Transverse colon (tissue), 4 donors: ENCODE measurements at regions not wholly inside any gene's neighbourhood (a gene's known extent, or its start where the extent isn't known, plus 50 kb on each side); places are given as distances from the start of the nearest gene placed in this dataset.

Source experiments
- DNase-seq: peaks from one replicate; pipeline ENCODE4 v3.0.0-alpha.2; 2019
- H3K27ac ChIP-seq, 4 donors: fragments of 200-600 bp; sonication (generic); 2 replicates each; pipeline ENCODE4 v1.5.1; 2016 to 2018; ENCODE audit warnings: inconsistent platforms in 4 of 4
- H3K27me3 ChIP-seq: fragments of 200-600 bp; sonication (generic); 2 replicates; pipeline ENCODE4 v1.5.1; 2017; ENCODE audit warnings: inconsistent platforms
- H3K36me3 ChIP-seq, 4 donors: fragments of 200-600 bp; sonication (generic); 2 replicates each; pipeline ENCODE4 v1.5.1; 2017 to 2019; ENCODE audit warnings: inconsistent platforms in 4 of 4
- H3K4me1 ChIP-seq, 4 donors: fragments of 200-600 bp; sonication (generic); 2 replicates each; pipeline ENCODE4 v1.5.1; 2017 to 2020; ENCODE audit warnings: inconsistent platforms in 4 of 4
- H3K4me3 ChIP-seq, 4 donors: fragments of 200-600 bp; sonication (generic); 1 replicate in 1 of 4; 2 replicates in 3 of 4; pipeline versions ENCODE4 v1.5.1 to v1.6.1; 2017 to 2019; ENCODE audit warnings: inconsistent platforms in 4 of 4
- H3K9me3 ChIP-seq, 2 donors: fragments of 200-600 bp; sonication (generic); 2 replicates each; pipeline ENCODE4 v1.5.1; 2017 to 2019; ENCODE audit warnings: inconsistent platforms in 2 of 2
- CTCF ChIP-seq, 5 experiments: fragments of 200-600 bp in 3 of 5; fragments of 450-650 bp in 2 of 5; sonication (generic) in 3 of 5; IDR thresholded peaks; 1 replicate in 2 of 5; 2 replicates in 3 of 5; pipeline ENCODE4 v1.5.1; 2016 to 2017; ENCODE audit warnings: antibody characterized with exemption in 5 of 5, inconsistent platforms in 3 of 5, mild to moderate bottlenecking in 2 of 5, moderate library complexity in 1 of 5
- EP300 ChIP-seq: sonication (generic); formaldehyde crosslinking; IDR thresholded peaks from one replicate; pipeline ENCODE4 v1.6.1; 2017; ENCODE audit warnings: antibody characterized with exemption, low read depth
- POLR2A ChIP-seq: fragments of 450-650 bp; IDR thresholded peaks from one replicate; pipeline ENCODE4 v1.6.1; 2016; ENCODE audit warnings: antibody characterized with exemption, mild to moderate bottlenecking, moderate library complexity
- POLR2AphosphoS5 ChIP-seq, 3 donors: sonication (generic); formaldehyde crosslinking; IDR thresholded peaks; one replicate each; pipeline ENCODE4 v1.6.1; 2016; ENCODE audit warnings: antibody characterized with exemption in 3 of 3
- WGBS, 2 donors: methylation state at CpG; one replicate each; pipeline ENCODE4 v1.1.5; 2018; ENCODE audit warnings: low coverage in 1 of 2; 5-methylcytosine and 5-hydroxymethylcytosine counted together
- in situ Hi-C, 4 donors: fragments of 200-750 bp; cut with MboI; loops; one replicate each; pipeline versions ENCODE4 v1.15.0 to v1.15.1; 2017; ENCODE audit warnings: low sequenced_read_pairs in 3 of 4, low pct_ligation_motif_present in 1 of 4, low pct_unique_long_range_greater_than_20kb in 1 of 4
- intact Hi-C: fragments of 100-400 bp; cut with DNase I; formaldehyde crosslinking; loops from one replicate; pipeline ENCODE4 v1.15.1; 2023; ENCODE audit warnings: low total_unique reads

- Histone ChIP-seq H3K27me3 (no peaks in the 10 kb centered on the region), H3K9me3 (no peaks in the 10 kb centered on the region), H3K36me3 (no peaks in the 10 kb centered on the region), H3K4me3 (no peak overlapping the region), H3K4me1 (no peaks in the 10 kb centered on the region), H3K27ac (no peak overlapping the region)
- no peak for TF ChIP-seq CTCF (IDR thresholded peaks at IDR 0.05)
- TF ChIP-seq EP300, result no peak
- TF ChIP-seq POLR2A, result no peak
- no peak for TF ChIP-seq POLR2AphosphoS5 (IDR thresholded peaks at IDR 0.05)
- no peak for DNase-seq
- WGBS, 2 donors, result 73 to 80% methylated on average over 1 of the region's 1 CpG
- intact Hi-C loops, result no loop called here
- in situ Hi-C loops, result no loop called here
Measured at GRCh38 chr13:64551755-64552154, 2678.4 kb downstream of the PCDH9 start.

- Histone ChIP-seq H3K9me3 (no peaks in the 10 kb centered on the region), H3K27me3 (no peaks in the 10 kb centered on the region), H3K36me3 (no peaks in the 10 kb centered on the region), H3K4me1 (no peaks in the 10 kb centered on the region), H3K27ac (no peak overlapping the region), H3K4me3 (no peak overlapping the region)
- no peak for DNase-seq
- 89 to 91% methylated on average over 1 of the region's 1 CpG for WGBS, 2 donors
- intact Hi-C loops, result no loop called here
- in situ Hi-C loops, result no loop called here
- no peak for TF ChIP-seq POLR2AphosphoS5 (IDR thresholded peaks at IDR 0.05)
Measured at GRCh38 chr13:64546371-64546770, 2683.8 kb downstream of the PCDH9 start.

- in situ Hi-C loops (no loop called here), intact Hi-C loops (no loop called here)
- no peak for DNase-seq
- Histone ChIP-seq H3K27ac (no peak overlapping the region), H3K9me3 (no peaks in the 10 kb centered on the region), H3K4me3 (no peak overlapping the region), H3K36me3 (no peaks in the 10 kb centered on the region), H3K4me1 (no peaks in the 10 kb centered on the region), H3K27me3 (no peaks in the 10 kb centered on the region)
- TF ChIP-seq POLR2AphosphoS5 (IDR thresholded peaks at IDR 0.05) (no peak), EP300 (no peak), CTCF (IDR thresholded peaks at IDR 0.05) (no peak), POLR2A (no peak)
- WGBS, 2 donors, result 68 to 90% methylated on average over 1 to 2 of the region's 2 CpGs
Measured at GRCh38 chr13:64540976-64541375, 2689.2 kb downstream of the PCDH9 start.

DNA sequence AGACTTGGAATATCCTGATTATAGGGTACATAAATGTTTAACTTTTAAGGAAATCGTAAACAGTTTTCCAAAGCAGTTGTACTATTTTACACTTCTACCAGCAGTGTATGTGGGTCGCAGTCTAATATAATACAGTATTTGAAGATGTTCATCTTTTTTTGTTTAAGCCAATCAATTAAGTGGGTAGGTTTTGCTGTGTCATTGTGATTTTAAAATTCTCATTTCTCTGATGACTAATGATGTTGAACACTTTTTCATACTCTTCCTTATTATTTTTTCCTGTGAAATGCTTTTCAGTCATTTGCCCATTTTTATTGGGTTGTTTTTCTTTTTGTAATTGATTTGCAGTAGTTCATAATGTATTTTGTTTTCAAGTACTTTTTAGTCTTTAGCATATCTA is 2689.7 kb downstream of the PCDH9 start:
- Histone ChIP-seq H3K9me3 (no peaks in the 10 kb centered on the region), H3K27me3 (no peaks in the 10 kb centered on the region)
- WGBS, 2 donors, result 66 to 85% methylated on average over 2 of the region's 2 CpGs

More for the DNA sequence above, 2689.7 kb downstream of the PCDH9 start:
- H3K4me1 ChIP-seq, result no peaks in the 10 kb centered on the region
- intact Hi-C loops, result no loop called here
- in situ Hi-C loops, result no loop called here
- H3K27ac ChIP-seq, result no peak overlapping the region
- TF ChIP-seq POLR2AphosphoS5 (IDR thresholded peaks at IDR 0.05) (no peak), EP300 (no peak), CTCF (IDR thresholded peaks at IDR 0.05) (no peak), POLR2A (no peak)
- no peak overlapping the region for H3K4me3 ChIP-seq
- no peaks in the 10 kb centered on the region for H3K36me3 ChIP-seq
- DNase-seq, result no peak
